ENCODE measurements at regions not wholly inside any gene's neighbourhood (a gene's known extent, or its start where the extent isn't known, plus 50 kb on each side); places are given as distances from the start of the nearest gene placed in this dataset.

DNA sequence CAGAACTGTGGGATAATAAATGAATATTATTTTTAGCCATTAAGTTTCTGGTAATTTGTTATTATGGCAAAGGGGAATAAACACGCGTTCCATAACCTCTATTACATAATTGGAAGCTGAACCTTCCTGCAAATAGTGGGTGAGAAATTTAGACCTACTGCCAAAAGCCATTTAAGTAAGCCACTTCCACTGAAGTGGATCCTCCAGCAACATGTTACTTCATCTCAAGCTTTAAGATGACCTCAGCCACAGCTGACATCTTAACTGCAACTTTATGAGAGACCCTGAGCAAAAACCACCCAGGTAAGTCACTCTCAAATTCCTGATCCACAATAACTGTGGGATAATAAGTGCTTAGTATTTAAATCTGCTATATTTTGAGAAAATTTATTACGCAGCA, 1048.6 kb downstream of the FAM133A start:
- intact Hi-C loops (cut with DNase I): no loop called here
- H3K36me3 ChIP-seq: no peaks in the 10 kb centered on the region
- TF ChIP-seq, protein P1, sequence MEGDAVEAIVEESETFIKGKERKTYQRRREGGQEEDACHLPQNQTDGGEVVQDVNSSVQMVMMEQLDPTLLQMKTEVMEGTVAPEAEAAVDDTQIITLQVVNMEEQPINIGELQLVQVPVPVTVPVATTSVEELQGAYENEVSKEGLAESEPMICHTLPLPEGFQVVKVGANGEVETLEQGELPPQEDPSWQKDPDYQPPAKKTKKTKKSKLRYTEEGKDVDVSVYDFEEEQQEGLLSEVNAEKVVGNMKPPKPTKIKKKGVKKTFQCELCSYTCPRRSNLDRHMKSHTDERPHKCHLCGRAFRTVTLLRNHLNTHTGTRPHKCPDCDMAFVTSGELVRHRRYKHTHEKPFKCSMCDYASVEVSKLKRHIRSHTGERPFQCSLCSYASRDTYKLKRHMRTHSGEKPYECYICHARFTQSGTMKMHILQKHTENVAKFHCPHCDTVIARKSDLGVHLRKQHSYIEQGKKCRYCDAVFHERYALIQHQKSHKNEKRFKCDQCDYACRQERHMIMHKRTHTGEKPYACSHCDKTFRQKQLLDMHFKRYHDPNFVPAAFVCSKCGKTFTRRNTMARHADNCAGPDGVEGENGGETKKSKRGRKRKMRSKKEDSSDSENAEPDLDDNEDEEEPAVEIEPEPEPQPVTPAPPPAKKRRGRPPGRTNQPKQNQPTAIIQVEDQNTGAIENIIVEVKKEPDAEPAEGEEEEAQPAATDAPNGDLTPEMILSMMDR (IDR thresholded peaks at IDR 0.05): no peak
- ATAC-seq (peak; percentile 44), DNase-seq (no peak)
- no peaks in the 10 kb centered on the region for H3K9me3 ChIP-seq
- H3K27ac ChIP-seq: no peak overlapping the region
- H3K4me3 ChIP-seq: no peak overlapping the region
- H3K4me1 ChIP-seq: no peaks in the 10 kb centered on the region
- H3K27me3 ChIP-seq: no peaks in the 10 kb centered on the region

DNA sequence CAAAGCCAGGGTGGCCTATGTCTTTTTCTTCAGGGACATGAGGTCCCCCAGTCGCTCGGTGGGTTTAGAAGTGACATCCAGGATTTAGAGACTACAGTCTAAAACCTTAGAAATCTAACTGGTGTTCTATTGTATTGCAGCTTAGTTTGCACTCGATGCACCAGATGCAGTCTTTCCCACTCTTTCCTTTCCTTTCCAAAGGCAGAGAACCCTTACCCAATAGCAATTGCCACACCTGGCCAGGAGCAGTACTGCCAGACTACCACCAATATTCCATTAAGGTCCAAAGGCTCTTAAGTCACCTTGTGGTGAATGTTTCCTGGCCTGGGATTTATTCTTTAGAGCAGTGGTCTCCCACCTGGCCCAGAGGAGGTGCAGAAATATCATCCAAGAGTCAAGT, 1068.8 kb downstream of the FAM133A start:
- H3K36me3 ChIP-seq: no peaks in the 10 kb centered on the region
- H3K27me3 ChIP-seq: no peaks in the 10 kb centered on the region
- H3K4me3 ChIP-seq: no peak overlapping the region
- TF ChIP-seq, protein P1 (IDR thresholded peaks at IDR 0.05): no peak
- no peaks in the 10 kb centered on the region for H3K9me3 ChIP-seq
- DNase-seq (no peak), ATAC-seq (no peak)
- no peak overlapping the region for H3K27ac ChIP-seq
- H3K4me1 ChIP-seq: no peaks in the 10 kb centered on the region
- intact Hi-C loops (cut with DNase I): no loop called here

DNA sequence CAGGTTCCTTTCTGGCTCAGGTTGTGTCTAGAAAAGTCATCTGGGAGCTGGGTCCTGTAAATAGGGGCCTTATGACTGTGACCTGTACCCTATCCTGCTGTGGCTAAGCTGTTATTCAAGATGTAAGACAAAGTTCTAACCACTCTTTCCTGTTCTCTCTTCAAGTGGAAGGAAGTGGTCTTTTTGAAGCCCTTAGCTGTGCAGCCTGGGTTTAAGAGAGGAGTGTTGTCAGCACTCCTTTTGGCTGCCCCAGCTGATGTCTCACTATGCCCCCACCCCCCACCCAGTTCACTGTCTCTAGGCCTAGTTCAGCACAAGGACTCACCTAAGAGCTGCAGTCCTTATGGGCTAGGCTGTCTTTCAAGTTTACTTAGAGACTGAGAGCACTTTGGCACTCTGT, 1069.5 kb downstream of the FAM133A start:
- no peak overlapping the region for H3K27ac ChIP-seq
- H3K27me3 ChIP-seq: no peaks in the 10 kb centered on the region
- no peak overlapping the region for H3K4me3 ChIP-seq
- no peak for ATAC-seq
- intact Hi-C loops (cut with DNase I): no loop called here
- no peak for DNase-seq
- H3K4me1 ChIP-seq: no peaks in the 10 kb centered on the region
- H3K36me3 ChIP-seq: no peaks in the 10 kb centered on the region
- TF ChIP-seq, protein P1 (IDR thresholded peaks at IDR 0.05): no peak
- H3K9me3 ChIP-seq: no peaks in the 10 kb centered on the region

DNA sequence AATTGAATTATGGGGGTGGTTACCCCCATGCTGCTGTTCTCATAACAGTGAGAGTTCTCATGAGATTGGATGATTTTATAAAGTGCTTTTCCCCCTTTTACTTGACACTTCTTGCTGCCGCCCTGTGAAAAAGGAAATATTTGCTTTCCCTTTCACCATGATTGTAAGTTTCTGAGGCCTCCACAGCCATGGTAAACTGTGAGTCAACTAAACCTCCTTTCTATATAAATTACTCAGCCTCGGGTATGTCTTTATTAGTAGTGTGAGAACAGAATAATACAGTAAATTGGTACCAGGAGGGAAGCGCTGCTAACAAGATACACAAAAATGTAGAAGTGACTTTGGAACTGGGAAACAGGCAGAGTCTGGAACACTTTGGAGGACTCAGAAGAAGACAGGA, 1070.8 kb downstream of the FAM133A start:
- H3K4me3 ChIP-seq: no peak overlapping the region
- no peaks in the 10 kb centered on the region for H3K27me3 ChIP-seq
- ATAC-seq (no peak), DNase-seq (no peak)
- no peaks in the 10 kb centered on the region for H3K9me3 ChIP-seq
- H3K4me1 ChIP-seq: no peaks in the 10 kb centered on the region
- no peaks in the 10 kb centered on the region for H3K36me3 ChIP-seq
- H3K27ac ChIP-seq: no peak overlapping the region
- TF ChIP-seq, protein P1 (IDR thresholded peaks at IDR 0.05): no peak
- intact Hi-C loops (cut with DNase I): no loop called here

DNA sequence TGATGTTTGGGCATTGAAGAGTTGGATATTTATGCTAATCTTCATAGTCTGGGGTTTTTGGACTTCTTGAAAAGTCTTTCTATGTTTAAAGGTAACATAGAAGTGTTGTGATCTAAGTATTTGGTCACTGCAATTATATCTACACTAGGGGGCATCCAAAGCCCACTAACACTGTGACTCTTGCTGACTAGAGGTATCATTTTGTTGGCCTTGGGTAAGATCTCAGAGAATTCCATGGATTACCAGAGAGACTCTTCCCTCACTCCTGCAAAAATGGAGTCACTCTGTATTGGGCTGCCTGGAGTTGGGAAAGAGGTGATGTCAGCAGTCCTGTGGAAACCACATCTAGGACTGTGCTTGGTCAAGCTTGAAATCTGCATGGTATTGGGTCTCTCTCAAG, 1077.6 kb downstream of the FAM133A start:
- no peaks in the 10 kb centered on the region for H3K36me3 ChIP-seq
- ATAC-seq (no peak), DNase-seq (no peak)
- no peaks in the 10 kb centered on the region for H3K4me1 ChIP-seq
- H3K9me3 ChIP-seq: no peaks in the 10 kb centered on the region
- TF ChIP-seq, protein P1 (IDR thresholded peaks at IDR 0.05): no peak
- no peaks in the 10 kb centered on the region for H3K27me3 ChIP-seq
- intact Hi-C loops (cut with DNase I): no loop called here
- no peak overlapping the region for H3K27ac ChIP-seq
- H3K4me3 ChIP-seq: no peak overlapping the region

DNA sequence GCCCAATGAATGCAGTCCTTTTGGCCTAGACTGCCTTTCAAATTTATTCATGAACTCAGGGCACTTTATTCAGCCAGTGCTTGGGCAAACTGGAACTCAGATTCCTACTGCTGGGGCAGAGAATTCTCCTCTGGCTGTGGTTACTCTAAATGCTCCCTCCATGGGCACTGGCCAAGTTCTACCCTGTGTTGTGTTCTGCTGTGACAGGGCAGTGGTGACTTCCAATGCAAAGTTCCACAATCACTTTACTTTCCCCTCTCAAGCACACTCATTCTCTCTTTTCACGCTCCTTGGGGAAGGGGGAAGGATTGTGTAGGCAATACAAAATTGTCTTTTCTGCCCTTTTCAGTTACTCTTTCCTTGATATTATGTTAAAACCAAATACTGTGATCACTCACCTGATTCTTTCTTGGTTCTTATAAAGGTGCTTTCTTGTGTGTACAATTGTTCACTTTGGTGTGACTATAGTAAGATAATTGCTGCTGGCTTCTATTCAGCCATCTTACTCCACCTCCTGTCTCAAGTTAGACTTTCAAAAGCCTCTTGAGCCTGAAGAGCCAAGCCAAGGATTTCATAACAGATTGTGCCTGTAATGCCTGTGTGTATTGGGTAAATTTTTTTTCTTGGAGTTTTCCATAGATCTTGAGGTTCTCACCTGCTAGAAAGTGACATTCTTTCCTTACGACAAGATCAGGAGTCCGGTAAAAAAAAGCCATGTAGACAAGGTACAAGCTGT, 1078.6 kb downstream of the FAM133A start:
- TF ChIP-seq, protein P1 (IDR thresholded peaks at IDR 0.05): no peak
- intact Hi-C loops (cut with DNase I): no loop called here
- no peaks in the 10 kb centered on the region for H3K27me3 ChIP-seq
- H3K36me3 ChIP-seq: no peaks in the 10 kb centered on the region
- no peak overlapping the region for H3K4me3 ChIP-seq
- DNase-seq: no peak
- no peaks in the 10 kb centered on the region for H3K4me1 ChIP-seq
- H3K9me3 ChIP-seq: no peaks in the 10 kb centered on the region
- H3K27ac ChIP-seq: no peak overlapping the region
- ATAC-seq: peak; percentile 66

Data from upper lobe of right lung (tissue), 1 donor.